ENCODE measurements at regions not wholly inside any gene's neighbourhood (a gene's known extent, or its start where the extent isn't known, plus 50 kb on each side); places are given as distances from the start of the nearest gene placed in this dataset.

- DNase-seq (ENCODE audit: low spot score) (no peak), FAIRE-seq (no peak)
Measured at GRCh38 chr3:35523074-35523473, 116.3 kb upstream of the ARPP21 start.

- DNase-seq (ENCODE audit: low spot score) (no peak), FAIRE-seq (no peak)
Measured at GRCh38 chr3:35523838-35524237, 115.5 kb upstream of the ARPP21 start.

GRCh38 chr3:35524856-35525255, 114.5 kb upstream of the ARPP21 start:
- FAIRE-seq = peak; percentile 90

GRCh38 chr3:35528728-35529127, 110.6 kb upstream of the ARPP21 start:
- peak; percentile 83 for FAIRE-seq
- peak; percentile 48 for DNase-seq (ENCODE audit: low spot score)

More at GRCh38 chr3:35524856-35525255, 114.5 kb upstream of the ARPP21 start:
- peak; percentile 92 for DNase-seq (ENCODE audit: low spot score)

GRCh38 chr3:35529337-35529736, 110.0 kb upstream of the ARPP21 start:
- FAIRE-seq = no peak

GRCh38 chr3:35537265-35537664, 102.1 kb upstream of the ARPP21 start:
- FAIRE-seq (no peak), DNase-seq (ENCODE audit: low spot score) (no peak)

More at GRCh38 chr3:35529337-35529736, 110.0 kb upstream of the ARPP21 start:
- DNase-seq (ENCODE audit: low spot score) = no peak

GRCh38 chr3:35544976-35545375, 94.3 kb upstream of the ARPP21 start:
- no peak for DNase-seq (ENCODE audit: low spot score)
- FAIRE-seq = no peak

GRCh38 chr3:35549690-35550089, 89.6 kb upstream of the ARPP21 start:
- FAIRE-seq = no peak
- DNase-seq (ENCODE audit: low spot score) = no peak

- FAIRE-seq = no peak
- no peak for DNase-seq (ENCODE audit: low spot score)
Measured at GRCh38 chr3:35562141-35562540, 77.2 kb upstream of the ARPP21 start.

- no peak for DNase-seq (ENCODE audit: low spot score)
- FAIRE-seq = no peak
Measured at GRCh38 chr3:35565048-35565447, 74.3 kb upstream of the ARPP21 start.

All from RCC 7860 (cell line).